SK-N-SH (cell line): ENCODE measurements at regions not wholly inside any gene's neighbourhood (a gene's known extent, or its start where the extent isn't known, plus 50 kb on each side); places are given as distances from the start of the nearest gene placed in this dataset.

ENCODE experiments used
- CTCF ChIA-PET: fragments of 300-600, 350-600 bp; formaldehyde crosslinking; extraction: SDS; loops from one replicate; lab custom pipeline; 2021; lab: Yijun Ruan, JAX
- POLR2A ChIA-PET: fragments of 350-600 bp; sonication (Branson Sonifier 250); formaldehyde crosslinking; extraction: SDS; loops from one replicate; lab custom pipeline; 2020; ENCODE audit warnings: antibody characterized with exemption, inconsistent platforms; lab: Yijun Ruan, JAX
- DNase-seq: peaks from one replicate; pipeline ENCODE4 v3.0.0; 2012
- H2AFZ ChIP-seq: fragments of 200-600 bp; sonication (generic); 2 replicates; pipeline ENCODE4 v1.8.1; 2016; ENCODE audit warnings: antibody characterized with exemption, mild to moderate bottlenecking, low read depth
- H3F3A ChIP-seq: fragments of 200-600 bp; sonication (generic); replicated peaks from 2 replicates; pipeline ENCODE3; 2016; ENCODE audit warnings: antibody characterized with exemption, mild to moderate bottlenecking; ENCODE audit not compliant: insufficient read depth
- H3K27ac ChIP-seq, 2 experiments: fragments of 200-500 bp in 1 of 2; fragments of 200-600 bp in 1 of 2; sonication (Bioruptor generic) in 1 of 2; sonication (generic), shearing (Covaris generic) in 1 of 2; 2 replicates each; pipeline versions ENCODE4 v1.5.1 to v1.6.1; 2014 to 2016; ENCODE audit warnings: low read depth in 2 of 2, inconsistent platforms in 1 of 2, low read length in 1 of 2, mild to moderate bottlenecking in 1 of 2, mixed read lengths in 1 of 2
- H3K27me3 ChIP-seq: fragments of 200-600 bp; sonication (generic), shearing (Covaris generic); 2 replicates; pipeline ENCODE4 v1.6.1; 2016; ENCODE audit warnings: mixed run types; ENCODE audit not compliant: insufficient read depth
- H3K36me3 ChIP-seq, 2 experiments: fragments of 200-500 bp in 1 of 2; fragments of 200-600 bp in 1 of 2; sonication (Bioruptor generic) in 1 of 2; sonication (generic) in 1 of 2; replicated peaks in 1 of 2; 2 replicates each; pipeline versions ENCODE3 to v1.5.1; 2014 to 2016; ENCODE audit warnings: low read length in 1 of 2, mild to moderate bottlenecking in 1 of 2; ENCODE audit not compliant: insufficient read depth in 2 of 2, control insufficient read depth in 1 of 2
- H3K4me1 ChIP-seq, 2 experiments: fragments of 200-500 bp in 1 of 2; fragments of 200-600 bp in 1 of 2; sonication (Bioruptor generic) in 1 of 2; sonication (generic), shearing (Covaris generic) in 1 of 2; 2 replicates each; pipeline versions ENCODE4 v1.5.1 to v1.6.1; 2014 to 2016; ENCODE audit warnings: low read depth in 1 of 2, low read length in 1 of 2, mixed run types in 1 of 2; ENCODE audit not compliant: insufficient read depth in 2 of 2, control insufficient read depth in 1 of 2
- H3K4me2 ChIP-seq: fragments of 200-600 bp; sonication (generic), shearing (Covaris generic); 2 replicates; pipeline ENCODE4 v1.6.1; 2017; ENCODE audit warnings: mixed run types
- H3K4me3 ChIP-seq, 2 experiments: fragments of 200-500 bp in 1 of 2; fragments of 200-600 bp in 1 of 2; sonication (Bioruptor generic) in 1 of 2; sonication (generic), shearing (Covaris generic) in 1 of 2; 2 replicates each; pipeline versions ENCODE4 v1.5.1 to v1.8.1; 2014 to 2016; ENCODE audit warnings: low read depth in 2 of 2, inconsistent platforms in 1 of 2, low read length in 1 of 2, mild to moderate bottlenecking in 1 of 2, mixed read lengths in 1 of 2, moderate library complexity in 1 of 2
- H3K79me2 ChIP-seq: fragments of 200-600 bp; sonication (generic); 2 replicates; pipeline ENCODE4 v1.8.1; 2017; ENCODE audit warnings: mild to moderate bottlenecking; ENCODE audit not compliant: insufficient read depth
- H3K9ac ChIP-seq: fragments of 200-600 bp; sonication (generic); 2 replicates; pipeline ENCODE4 v1.6.1; 2017; ENCODE audit warnings: mixed run types
- H3K9me2 ChIP-seq: fragments of 200-600 bp; sonication (generic); 2 replicates; pipeline ENCODE4 v1.6.1; 2017; ENCODE audit warnings: mixed run types
- H3K9me3 ChIP-seq: fragments of 200-600 bp; sonication (generic); 2 replicates; pipeline ENCODE4 v1.6.1; 2017; ENCODE audit warnings: mixed run types, mild to moderate bottlenecking, moderate library complexity
- H4K20me1 ChIP-seq: fragments of 200-600 bp; sonication (generic); 2 replicates; pipeline ENCODE4 v1.6.1; 2017; ENCODE audit warnings: mild to moderate bottlenecking, mixed run types; ENCODE audit not compliant: insufficient read depth
- EP300 ChIP-seq, 2 experiments: IDR thresholded peaks; 2 replicates each; pipeline versions ENCODE4 v1.4.0 to v1.6.1; 2012; ENCODE audit warnings: borderline replicate concordance in 1 of 2, low read depth in 1 of 2, low read length in 1 of 2
- EZH2phosphoT487 ChIP-seq: fragments of 200-600 bp; sonication (generic); IDR thresholded peaks from 2 replicates; pipeline ENCODE4 v1.6.1; 2017; ENCODE audit warnings: low read depth, mixed run types, mild to moderate bottlenecking, antibody characterized with exemption, moderate library complexity, borderline replicate concordance
- FOSL2 ChIP-seq: IDR thresholded peaks from 2 replicates; pipeline ENCODE4 v1.4.0; 2012; ENCODE audit warnings: low read depth, mild to moderate bottlenecking, moderate library complexity, borderline replicate concordance
- GABPA ChIP-seq: IDR thresholded peaks from 2 replicates; pipeline ENCODE4 v1.4.0; 2012; ENCODE audit warnings: low read depth, mild to moderate bottlenecking
- JUND ChIP-seq: IDR thresholded peaks from 2 replicates; pipeline ENCODE4 v1.4.0; 2012
- NFIC ChIP-seq: IDR thresholded peaks from 2 replicates; pipeline ENCODE4 v1.4.0; 2012; ENCODE audit warnings: borderline replicate concordance
- POLR2AphosphoS5 ChIP-seq: IDR thresholded peaks from 2 replicates; pipeline ENCODE4 v1.6.1; 2012; ENCODE audit warnings: low read depth, low read length
- RAD21 ChIP-seq: IDR thresholded peaks from 2 replicates; pipeline ENCODE4 v1.6.1; 2012; ENCODE audit warnings: mild to moderate bottlenecking, low read length
- RXRA ChIP-seq: IDR thresholded peaks from 2 replicates; pipeline ENCODE4 v1.4.0; 2012; ENCODE audit warnings: low read depth, mild to moderate bottlenecking, borderline replicate concordance
- SIN3A ChIP-seq: IDR thresholded peaks from 2 replicates; pipeline ENCODE4 v1.6.1; 2012; ENCODE audit warnings: low read depth, mild to moderate bottlenecking, low read length, moderate library complexity, borderline replicate concordance
- SMC3 ChIP-seq: IDR thresholded peaks from 2 replicates; pipeline ENCODE4 v1.6.1; 2012; ENCODE audit warnings: low read depth, low read length, improper control_type of control experiment
- TCF12 ChIP-seq: IDR thresholded peaks from 2 replicates; pipeline ENCODE4 v1.4.0; 2012
- WGBS: methylation state at CpG from one replicate; pipeline ENCODE4 v1.1.6; 2017; ENCODE audit warnings: low lambda C conversion rate; 5-methylcytosine and 5-hydroxymethylcytosine counted together
- TF ChIP-seq, protein P1 (sequence below): IDR thresholded peaks from 2 replicates; pipeline ENCODE4; 2012
- TF ChIP-seq, protein P2 (sequence below): fragments of 200-600 bp; sonication (generic); IDR thresholded peaks from 2 replicates; pipeline ENCODE4 v1.6.1; 2017; ENCODE audit warnings: antibody characterized with exemption, mild to moderate bottlenecking, moderate library complexity
- TF ChIP-seq, protein P3 (sequence below): IDR thresholded peaks from 2 replicates; pipeline ENCODE4 v1.6.1; 2012; ENCODE audit warnings: mild to moderate bottlenecking, low read depth, low read length, moderate library complexity

DNA sequence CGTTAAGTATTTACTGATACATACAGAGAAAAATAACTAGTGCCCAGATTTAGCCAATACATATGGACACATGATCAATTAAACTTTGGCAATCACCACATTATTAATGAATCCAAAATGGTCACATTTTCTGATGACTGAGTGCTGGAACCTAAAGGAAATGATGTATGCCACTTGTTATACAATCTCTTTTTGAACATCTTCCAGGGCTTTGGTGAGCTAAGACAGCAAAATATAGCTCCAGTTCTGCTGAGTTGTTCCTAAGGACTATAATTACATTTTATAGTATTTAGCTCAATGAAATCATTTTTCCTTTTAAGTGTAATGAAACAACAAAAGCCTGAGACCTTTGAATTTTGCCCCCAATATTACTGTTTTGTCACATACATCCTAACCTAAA is 329.1 kb upstream of the ATP2B1 start:
- Histone ChIP-seq H4K20me1 (no peaks in the 10 kb centered on the region), H2AFZ (no peak overlapping the region), H3K4me2 (peak overlapping the region; percentile 28; the same call in 1 of the 2 replicates), H3K79me2 (no peaks in the 10 kb centered on the region), H3K36me3 (no peaks in the 10 kb centered on the region), H3K27me3 (no peaks in the 10 kb centered on the region), H3K9ac (no peak overlapping the region), H3K9me3 (no peaks in the 10 kb centered on the region), H3K4me3 (no peak overlapping the region), H3K27ac (peak overlapping the region; percentile 82 to 87), H3K4me1 (peaks cover 9 to 18% of the 10 kb centered on the region in 2 experiments; a peak in 3 of 4 replicates), H3F3A (peaks cover 10% of the 10 kb centered on the region), H3K9me2 (no peaks in the 10 kb centered on the region)
- 20% methylated on average over 1 of the region's 1 CpG for WGBS
- no peak for DNase-seq
- POLR2A ChIA-PET, result no interaction called here
- CTCF ChIA-PET, result no interaction called here
- TF ChIP-seq, protein P1, sequence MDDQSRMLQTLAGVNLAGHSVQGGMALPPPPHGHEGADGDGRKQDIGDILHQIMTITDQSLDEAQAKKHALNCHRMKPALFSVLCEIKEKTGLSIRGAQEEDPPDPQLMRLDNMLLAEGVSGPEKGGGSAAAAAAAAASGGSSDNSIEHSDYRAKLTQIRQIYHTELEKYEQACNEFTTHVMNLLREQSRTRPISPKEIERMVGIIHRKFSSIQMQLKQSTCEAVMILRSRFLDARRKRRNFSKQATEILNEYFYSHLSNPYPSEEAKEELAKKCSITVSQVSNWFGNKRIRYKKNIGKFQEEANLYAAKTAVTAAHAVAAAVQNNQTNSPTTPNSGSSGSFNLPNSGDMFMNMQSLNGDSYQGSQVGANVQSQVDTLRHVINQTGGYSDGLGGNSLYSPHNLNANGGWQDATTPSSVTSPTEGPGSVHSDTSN, result peak; percentile 36; the same call in 1 of the 2 replicates
- no peak for TF ChIP-seq SIN3A
- TF ChIP-seq TCF12, result peak; percentile 41; the same call in 1 of the 2 replicates
- TF ChIP-seq NFIC, result peak; percentile 50; the same call in 1 of the 2 replicates

DNA sequence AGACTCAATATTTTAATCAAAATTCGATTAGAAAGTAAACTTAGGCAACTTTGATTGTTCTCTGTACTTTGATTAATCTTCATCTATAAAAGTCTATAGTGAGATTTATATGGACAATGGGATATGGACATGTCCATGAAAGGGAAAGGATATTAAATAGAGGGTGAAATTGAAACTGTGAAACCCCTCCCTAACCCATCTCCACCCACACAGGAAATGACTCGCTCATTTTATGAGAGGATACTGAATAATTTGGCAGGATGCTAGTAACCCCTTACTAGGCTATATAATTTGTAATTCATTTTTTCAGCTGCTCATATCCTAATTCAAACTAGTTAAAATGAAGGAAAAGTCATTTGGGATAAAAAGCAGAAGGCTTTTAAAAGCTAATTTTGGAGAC is 328.0 kb upstream of the ATP2B1 start:
- DNase-seq, result no peak
- Histone ChIP-seq H4K20me1 (no peaks in the 10 kb centered on the region), H3K27ac (peak overlapping the region in 1 of 2 experiments; percentile 82; a peak in 3 of 4 replicates), H3K36me3 (no peaks in the 10 kb centered on the region), H3K4me2 (no peak overlapping the region), H2AFZ (no peak overlapping the region), H3K9me3 (no peaks in the 10 kb centered on the region), H3K4me1 (peaks cover 9 to 18% of the 10 kb centered on the region in 2 experiments; a peak in 3 of 4 replicates), H3K9ac (no peak overlapping the region), H3F3A (peaks cover 10% of the 10 kb centered on the region), H3K79me2 (no peaks in the 10 kb centered on the region), H3K27me3 (no peaks in the 10 kb centered on the region)
- ChIA-PET CTCF (no interaction called here), POLR2A (no interaction called here)
- 24% methylated on average over 2 of the region's 2 CpGs for WGBS
- TF ChIP-seq, protein P2, sequence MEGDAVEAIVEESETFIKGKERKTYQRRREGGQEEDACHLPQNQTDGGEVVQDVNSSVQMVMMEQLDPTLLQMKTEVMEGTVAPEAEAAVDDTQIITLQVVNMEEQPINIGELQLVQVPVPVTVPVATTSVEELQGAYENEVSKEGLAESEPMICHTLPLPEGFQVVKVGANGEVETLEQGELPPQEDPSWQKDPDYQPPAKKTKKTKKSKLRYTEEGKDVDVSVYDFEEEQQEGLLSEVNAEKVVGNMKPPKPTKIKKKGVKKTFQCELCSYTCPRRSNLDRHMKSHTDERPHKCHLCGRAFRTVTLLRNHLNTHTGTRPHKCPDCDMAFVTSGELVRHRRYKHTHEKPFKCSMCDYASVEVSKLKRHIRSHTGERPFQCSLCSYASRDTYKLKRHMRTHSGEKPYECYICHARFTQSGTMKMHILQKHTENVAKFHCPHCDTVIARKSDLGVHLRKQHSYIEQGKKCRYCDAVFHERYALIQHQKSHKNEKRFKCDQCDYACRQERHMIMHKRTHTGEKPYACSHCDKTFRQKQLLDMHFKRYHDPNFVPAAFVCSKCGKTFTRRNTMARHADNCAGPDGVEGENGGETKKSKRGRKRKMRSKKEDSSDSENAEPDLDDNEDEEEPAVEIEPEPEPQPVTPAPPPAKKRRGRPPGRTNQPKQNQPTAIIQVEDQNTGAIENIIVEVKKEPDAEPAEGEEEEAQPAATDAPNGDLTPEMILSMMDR, result no peak
- TF ChIP-seq JUND (0 out of 2 replicates have a peak, but pooled peaks have one; percentile 21), SIN3A (no peak), RXRA (no peak), EZH2phosphoT487 (no peak), SMC3 (no peak), TCF12 (0 out of 2 replicates have a peak, but pooled peaks have one; percentile 18), POLR2AphosphoS5 (no peak), GABPA (no peak), NFIC (peak; percentile 32; the same call in 1 of the 2 replicates), EP300 (IDR thresholded peaks at IDR 0.05; ENCODE audit: borderline replicate concordance in 1 of 2, low read depth in 1 of 2, low read length in 1 of 2) (no peak), RAD21 (no peak), FOSL2 (peak; percentile 27; the same call in 1 of the 2 replicates)
- TF ChIP-seq, protein P3, sequence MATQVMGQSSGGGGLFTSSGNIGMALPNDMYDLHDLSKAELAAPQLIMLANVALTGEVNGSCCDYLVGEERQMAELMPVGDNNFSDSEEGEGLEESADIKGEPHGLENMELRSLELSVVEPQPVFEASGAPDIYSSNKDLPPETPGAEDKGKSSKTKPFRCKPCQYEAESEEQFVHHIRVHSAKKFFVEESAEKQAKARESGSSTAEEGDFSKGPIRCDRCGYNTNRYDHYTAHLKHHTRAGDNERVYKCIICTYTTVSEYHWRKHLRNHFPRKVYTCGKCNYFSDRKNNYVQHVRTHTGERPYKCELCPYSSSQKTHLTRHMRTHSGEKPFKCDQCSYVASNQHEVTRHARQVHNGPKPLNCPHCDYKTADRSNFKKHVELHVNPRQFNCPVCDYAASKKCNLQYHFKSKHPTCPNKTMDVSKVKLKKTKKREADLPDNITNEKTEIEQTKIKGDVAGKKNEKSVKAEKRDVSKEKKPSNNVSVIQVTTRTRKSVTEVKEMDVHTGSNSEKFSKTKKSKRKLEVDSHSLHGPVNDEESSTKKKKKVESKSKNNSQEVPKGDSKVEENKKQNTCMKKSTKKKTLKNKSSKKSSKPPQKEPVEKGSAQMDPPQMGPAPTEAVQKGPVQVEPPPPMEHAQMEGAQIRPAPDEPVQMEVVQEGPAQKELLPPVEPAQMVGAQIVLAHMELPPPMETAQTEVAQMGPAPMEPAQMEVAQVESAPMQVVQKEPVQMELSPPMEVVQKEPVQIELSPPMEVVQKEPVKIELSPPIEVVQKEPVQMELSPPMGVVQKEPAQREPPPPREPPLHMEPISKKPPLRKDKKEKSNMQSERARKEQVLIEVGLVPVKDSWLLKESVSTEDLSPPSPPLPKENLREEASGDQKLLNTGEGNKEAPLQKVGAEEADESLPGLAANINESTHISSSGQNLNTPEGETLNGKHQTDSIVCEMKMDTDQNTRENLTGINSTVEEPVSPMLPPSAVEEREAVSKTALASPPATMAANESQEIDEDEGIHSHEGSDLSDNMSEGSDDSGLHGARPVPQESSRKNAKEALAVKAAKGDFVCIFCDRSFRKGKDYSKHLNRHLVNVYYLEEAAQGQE, result no peak
- TF ChIP-seq, all 33 proteins: peak for 4
- no peak overlapping the region for H3K4me3 ChIP-seq
- H3K9me2 ChIP-seq, result no peaks in the 10 kb centered on the region
